ENCODE measurements at regions not wholly inside any gene's neighbourhood (a gene's known extent, or its start where the extent isn't known, plus 50 kb on each side); places are given as distances from the start of the nearest gene placed in this dataset.
"Not testable (repeated sequence)": the region's sequence is repeated elsewhere in the genome, so short reads cannot be mapped to it uniquely, and the experiment has no call there.

- DNase-seq: no peak
Observed at GRCh38 chr15:81765816-81766215, 280.0 kb downstream of the MEX3B start.

GRCh38 chr15:81763304-81763703, 282.5 kb downstream of the MEX3B start:
- no peak for DNase-seq

GRCh38 chr15:81760686-81761085, 285.1 kb downstream of the MEX3B start:
- no peak for DNase-seq

GRCh38 chr15:81758818-81759284, 287.0 kb downstream of the MEX3B start:
- no peak for DNase-seq

- no peak for DNase-seq
Observed at GRCh38 chr15:81755626-81756025, 290.2 kb downstream of the MEX3B start.

GRCh38 chr15:81754078-81754477, 291.7 kb downstream of the MEX3B start:
- DNase-seq: no peak

- DNase-seq: no peak
Observed at GRCh38 chr15:81752974-81753373, 292.8 kb downstream of the MEX3B start.

GRCh38 chr15:81752546-81752942, 293.3 kb downstream of the MEX3B start:
- DNase-seq: no peak

- no peak for DNase-seq
Observed at GRCh38 chr15:81751816-81752545, 293.8 kb downstream of the MEX3B start.

GRCh38 chr15:81751256-81751655, 294.6 kb downstream of the MEX3B start:
- DNase-seq: no peak

- no peak for DNase-seq
Observed at GRCh38 chr15:81749716-81750375, 296.0 kb downstream of the MEX3B start.

- DNase-seq: no peak
Observed at GRCh38 chr15:81747482-81747881, 298.3 kb downstream of the MEX3B start.

GRCh38 chr15:81747026-81747425, 298.8 kb downstream of the MEX3B start:
- DNase-seq: no peak

GRCh38 chr15:81744364-81744763, 301.5 kb downstream of the MEX3B start:
- DNase-seq: no peak

- DNase-seq: no peak
Observed at GRCh38 chr15:81740416-81740815, 305.4 kb downstream of the MEX3B start.

GRCh38 chr15:81729340-81729739, 316.5 kb downstream of the MEX3B start:
- no peak for DNase-seq

GRCh38 chr15:81728726-81729125, 317.1 kb downstream of the MEX3B start:
- no peak for DNase-seq

GRCh38 chr15:81725590-81725989, 320.2 kb downstream of the MEX3B start:
- DNase-seq: no peak

GRCh38 chr15:81724536-81724935, 321.3 kb downstream of the MEX3B start:
- no peak for DNase-seq

GRCh38 chr15:81723701-81724100, 322.1 kb downstream of the MEX3B start:
- DNase-seq: no peak

- DNase-seq: no peak
Observed at GRCh38 chr15:81723113-81723651, 322.6 kb downstream of the MEX3B start.

GRCh38 chr15:81716468-81716867, 329.4 kb downstream of the MEX3B start:
- DNase-seq: not testable (repeated sequence)

GRCh38 chr15:81710328-81710727, 335.5 kb downstream of the MEX3B start:
- DNase-seq: no peak

GRCh38 chr15:81706816-81707346, 332.9 kb upstream of the TMC3 start:
- DNase-seq: not testable (repeated sequence)

Measured in inflammatory macrophage treated with lipopolysaccharide for 1 hour (primary cell).